ENCODE measurements at regions not wholly inside any gene's neighbourhood (a gene's known extent, or its start where the extent isn't known, plus 50 kb on each side); places are given as distances from the start of the nearest gene placed in this dataset.

- TF ChIP-seq POLR2A (IDR thresholded peaks at IDR 0.05) (no peak), CTCF (IDR thresholded peaks at IDR 0.05) (no peak)
These were observed 52.5 kb upstream of the BOLA1 start for GRCh38 chr1:149846593-149847466.

Data from transverse colon (tissue), 3 donors.